Kidney (tissue), 13 donors: ENCODE measurements at regions not wholly inside any gene's neighbourhood (a gene's known extent, or its start where the extent isn't known, plus 50 kb on each side); places are given as distances from the start of the nearest gene placed in this dataset.

Experiments used
- DNase-seq, 5 donors: peaks; one replicate each; pipeline ENCODE4 v3.0.0-alpha.2; 2013 to 2020
- FAIRE-seq: peaks from 2 replicates; lab custom pipeline; 2012; peaks lifted over from hg19 to GRCh38; lab: Jason Lieb, UNC
- H3K27ac ChIP-seq, 2 donors: one replicate each; pipeline ENCODE4 v1.7.0; 2013; ENCODE audit warnings: low read depth in 2 of 2, low read length in 2 of 2, inconsistent platforms in 1 of 2
- H3K27me3 ChIP-seq: one replicate; pipeline ENCODE4 v1.7.1; 2013; ENCODE audit warnings: low read length, inconsistent platforms; ENCODE audit not compliant: control insufficient read depth, insufficient read depth
- H3K36me3 ChIP-seq, 3 donors: one replicate each; pipeline versions ENCODE4 v1.7.0 to v1.7.1; 2013; ENCODE audit warnings: low read length in 3 of 3, control low read depth in 1 of 3, inconsistent platforms in 1 of 3; ENCODE audit not compliant: insufficient read depth in 3 of 3, control insufficient read depth in 2 of 3
- H3K4me1 ChIP-seq, 3 donors: one replicate each; pipeline versions ENCODE4 v1.7.0 to v1.7.1; 2013; ENCODE audit warnings: low read length in 3 of 3, inconsistent platforms in 1 of 3, low read depth in 1 of 3; ENCODE audit not compliant: control insufficient read depth in 2 of 3, insufficient read depth in 2 of 3
- H3K4me3 ChIP-seq, 3 donors: one replicate each; pipeline versions ENCODE4 v1.7.0 to v1.8.1; 2013; ENCODE audit warnings: low read length in 3 of 3, control low read depth in 1 of 3, inconsistent platforms in 1 of 3
- H3K9ac ChIP-seq, 3 donors: one replicate each; pipeline versions ENCODE4 v1.7.0 to v1.7.1; 2013; ENCODE audit warnings: low read length in 3 of 3, control low read depth in 1 of 3, inconsistent platforms in 1 of 3
- H3K9me3 ChIP-seq, 3 donors: one replicate each; pipeline versions ENCODE4 v1.7.0 to v1.7.1; 2013; ENCODE audit warnings: low read length in 3 of 3, control low read depth in 1 of 3, inconsistent platforms in 1 of 3; ENCODE audit not compliant: control insufficient read depth in 2 of 3, insufficient read depth in 1 of 3
- intact Hi-C: fragments of 100-400 bp; cut with DNase I; formaldehyde crosslinking; loops from one replicate; pipeline ENCODE4 v1.11.1; 2022
- TF ChIP-seq, protein P1 (sequence below): IDR thresholded peaks from 3 replicates; pipeline ENCODE4 v1.5.1; 2012; ENCODE audit warnings: mild to moderate bottlenecking, moderate library complexity, borderline replicate concordance; ENCODE audit not compliant: insufficient read depth; ENCODE audit errors: extremely low read depth
- donor health status: control.
- donor health status: control.
- donor health status: control.
- donor health status: control.
- donor health status: control.
- donor health status: DM: yes; HTN: yes; CAD: no.
- donor health status: Normal renal cell carcinoma (clear cell type).

GRCh38 chr9:32289756-32290155, 94.7 kb upstream of the ACO1 start:
- intact Hi-C loops, result no loop called here
- FAIRE-seq (no peak), DNase-seq (no peak)
- Histone ChIP-seq H3K4me1 (no peaks in the 10 kb centered on the region), H3K9ac (no peak overlapping the region), H3K36me3 (no peaks in the 10 kb centered on the region), H3K27ac (no peak overlapping the region), H3K4me3 (no peak overlapping the region), H3K9me3 (no peaks in the 10 kb centered on the region), H3K27me3 (no peaks in the 10 kb centered on the region)
- TF ChIP-seq, protein P1, sequence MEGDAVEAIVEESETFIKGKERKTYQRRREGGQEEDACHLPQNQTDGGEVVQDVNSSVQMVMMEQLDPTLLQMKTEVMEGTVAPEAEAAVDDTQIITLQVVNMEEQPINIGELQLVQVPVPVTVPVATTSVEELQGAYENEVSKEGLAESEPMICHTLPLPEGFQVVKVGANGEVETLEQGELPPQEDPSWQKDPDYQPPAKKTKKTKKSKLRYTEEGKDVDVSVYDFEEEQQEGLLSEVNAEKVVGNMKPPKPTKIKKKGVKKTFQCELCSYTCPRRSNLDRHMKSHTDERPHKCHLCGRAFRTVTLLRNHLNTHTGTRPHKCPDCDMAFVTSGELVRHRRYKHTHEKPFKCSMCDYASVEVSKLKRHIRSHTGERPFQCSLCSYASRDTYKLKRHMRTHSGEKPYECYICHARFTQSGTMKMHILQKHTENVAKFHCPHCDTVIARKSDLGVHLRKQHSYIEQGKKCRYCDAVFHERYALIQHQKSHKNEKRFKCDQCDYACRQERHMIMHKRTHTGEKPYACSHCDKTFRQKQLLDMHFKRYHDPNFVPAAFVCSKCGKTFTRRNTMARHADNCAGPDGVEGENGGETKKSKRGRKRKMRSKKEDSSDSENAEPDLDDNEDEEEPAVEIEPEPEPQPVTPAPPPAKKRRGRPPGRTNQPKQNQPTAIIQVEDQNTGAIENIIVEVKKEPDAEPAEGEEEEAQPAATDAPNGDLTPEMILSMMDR, result no peak

- Histone ChIP-seq H3K4me1 (no peaks in the 10 kb centered on the region), H3K9ac (no peak overlapping the region), H3K27ac (no peak overlapping the region), H3K27me3 (no peaks in the 10 kb centered on the region), H3K9me3 (no peaks in the 10 kb centered on the region), H3K4me3 (no peak overlapping the region), H3K36me3 (no peaks in the 10 kb centered on the region)
- intact Hi-C loops, result no loop called here
- FAIRE-seq, result no peak
- TF ChIP-seq, protein P1, result no peak
- no peak for DNase-seq
Measured at GRCh38 chr9:32291370-32291769, 93.1 kb upstream of the ACO1 start.

GRCh38 chr9:32292611-32293010, 91.8 kb upstream of the ACO1 start:
- TF ChIP-seq, protein P1, result no peak
- intact Hi-C loops, result no loop called here
- no peaks in the 10 kb centered on the region for H3K4me1 ChIP-seq
- H3K27me3 ChIP-seq, result no peaks in the 10 kb centered on the region
- no peak overlapping the region for H3K27ac ChIP-seq
- H3K9me3 ChIP-seq, result no peaks in the 10 kb centered on the region
- H3K36me3 ChIP-seq, result no peaks in the 10 kb centered on the region
- H3K4me3 ChIP-seq, result no peak overlapping the region
- H3K9ac ChIP-seq, result no peak overlapping the region
- FAIRE-seq, result no peak
- DNase-seq, result no peak

GRCh38 chr9:32293091-32293490, 91.4 kb upstream of the ACO1 start:
- Histone ChIP-seq H3K4me1 (no peaks in the 10 kb centered on the region), H3K27me3 (no peaks in the 10 kb centered on the region), H3K9ac (no peak overlapping the region), H3K9me3 (no peaks in the 10 kb centered on the region), H3K27ac (no peak overlapping the region), H3K36me3 (no peaks in the 10 kb centered on the region), H3K4me3 (no peak overlapping the region)
- intact Hi-C loops, result no loop called here
- TF ChIP-seq, protein P1, result no peak
- FAIRE-seq (no peak), DNase-seq (no peak)
